Glutamatergic neuron (in vitro differentiated cells): ENCODE measurements at regions not wholly inside any gene's neighbourhood (a gene's known extent, or its start where the extent isn't known, plus 50 kb on each side); places are given as distances from the start of the nearest gene placed in this dataset.

ENCODE experiments used
- DNase-seq: peaks from one replicate; pipeline ENCODE4 v3.0.0; 2022
- H3K27ac Mint-ChIP-seq: one replicate; pipeline ENCODE4 v1.8.0; 2020; ENCODE audit warnings: mild to moderate bottlenecking, mixed read lengths, inconsistent platforms; ENCODE audit not compliant: unreplicated experiment
- H3K27me3 Mint-ChIP-seq: one replicate; pipeline ENCODE4 v1.8.0; 2020; ENCODE audit warnings: mild to moderate bottlenecking, moderate library complexity, mixed read lengths, inconsistent platforms; ENCODE audit not compliant: unreplicated experiment
- H3K36me3 Mint-ChIP-seq: one replicate; pipeline ENCODE4 v1.8.0; 2020; ENCODE audit warnings: mild to moderate bottlenecking, mixed read lengths, inconsistent platforms; ENCODE audit not compliant: unreplicated experiment
- H3K4me1 Mint-ChIP-seq: one replicate; pipeline ENCODE4 v1.8.0; 2020; ENCODE audit warnings: mild to moderate bottlenecking, low read depth, mixed read lengths, inconsistent platforms; ENCODE audit not compliant: unreplicated experiment
- H3K4me3 Mint-ChIP-seq: one replicate; pipeline ENCODE4 v1.8.0; 2020; ENCODE audit warnings: mild to moderate bottlenecking, mixed read lengths, inconsistent platforms; ENCODE audit not compliant: unreplicated experiment
- H3K9me3 Mint-ChIP-seq: one replicate; pipeline ENCODE4 v1.8.0; 2020; ENCODE audit warnings: mild to moderate bottlenecking, moderate library complexity, mixed read lengths, inconsistent platforms; ENCODE audit not compliant: unreplicated experiment
- CTCF ChIP-seq: fragments of 200-600 bp; sonication (generic); IDR thresholded peaks from one replicate; pipeline ENCODE4 v1.5.0; 2021; ENCODE audit not compliant: partially characterized antibody, unreplicated experiment

DNA sequence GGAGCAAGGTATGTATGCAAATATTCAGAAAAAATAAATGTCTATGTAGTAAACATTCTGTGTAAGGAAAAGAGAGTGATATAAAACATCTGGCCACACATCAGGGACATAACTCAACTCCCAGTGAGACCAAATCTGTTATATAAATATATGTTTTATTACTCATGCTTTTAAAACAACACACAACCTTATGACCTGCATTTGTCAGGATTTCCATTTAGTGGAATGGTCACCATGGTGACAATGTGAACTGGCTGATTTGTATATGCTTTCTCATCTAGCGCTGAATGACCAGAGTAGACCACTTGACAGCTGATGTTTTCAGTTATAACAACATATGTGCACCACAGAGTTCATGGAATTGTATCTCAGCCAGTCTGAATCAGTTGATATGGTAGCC is 551.7 kb downstream of the HTR7 start:
- Mint-ChIP-seq H3K27ac (no peak overlapping the region), H3K36me3 (no peaks in the 10 kb centered on the region), H3K4me3 (no peak overlapping the region)

GRCh38 chr10:90308223-90308622 is 549.6 kb downstream of the HTR7 start:
- no peak for TF ChIP-seq CTCF
- no peak overlapping the region for H3K27ac Mint-ChIP-seq
- H3K4me3 Mint-ChIP-seq = no peak overlapping the region

More for the DNA sequence above, 551.7 kb downstream of the HTR7 start:
- Mint-ChIP-seq H3K27me3 (no peaks in the 10 kb centered on the region), H3K9me3 (no peaks in the 10 kb centered on the region), H3K4me1 (peaks cover 14% of the 10 kb centered on the region)
- DNase-seq = no peak
- no peak for TF ChIP-seq CTCF

DNA sequence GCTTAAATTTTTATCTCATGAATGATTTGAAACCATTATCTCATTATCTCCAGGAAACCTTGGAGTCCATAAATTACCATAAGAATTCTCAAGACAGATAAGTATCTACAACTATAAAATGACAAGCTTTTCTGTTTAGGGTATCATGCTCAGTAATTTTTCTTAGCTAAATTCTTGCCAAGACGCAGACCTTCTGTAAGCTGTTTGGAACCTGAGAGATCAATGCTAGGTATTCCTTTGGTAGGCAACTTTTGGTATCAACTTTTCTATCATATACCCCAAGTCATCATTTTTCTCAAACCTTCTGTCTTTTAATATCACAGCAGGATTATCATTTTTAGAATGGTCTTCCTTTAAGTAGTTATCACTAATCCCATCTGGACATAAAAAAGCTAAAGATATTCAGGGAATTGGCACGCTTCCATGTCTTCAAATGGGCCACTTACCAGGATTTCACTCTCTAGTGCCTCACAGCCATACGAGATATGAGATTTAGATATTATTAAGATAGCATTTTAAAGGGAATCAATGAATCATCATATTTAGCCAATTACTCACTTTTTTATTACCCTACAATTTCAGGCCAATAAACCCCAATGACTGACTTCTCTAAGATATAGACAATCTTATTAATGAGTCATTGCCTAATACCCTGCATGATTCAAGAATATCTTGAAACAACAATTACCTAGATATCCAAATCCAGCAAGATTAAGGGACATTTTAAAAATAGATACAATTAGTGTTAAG is 544.1 kb downstream of the HTR7 start:
- no peak for DNase-seq
- H3K27ac Mint-ChIP-seq = no peak overlapping the region
- no peak overlapping the region for H3K4me3 Mint-ChIP-seq
- H3K36me3 Mint-ChIP-seq = no peaks in the 10 kb centered on the region
- H3K27me3 Mint-ChIP-seq = no peaks in the 10 kb centered on the region
- TF ChIP-seq CTCF = no peak
- no peaks in the 10 kb centered on the region for H3K9me3 Mint-ChIP-seq
- peaks cover 3% of the 10 kb centered on the region for H3K4me1 Mint-ChIP-seq

More at GRCh38 chr10:90308223-90308622, 549.6 kb downstream of the HTR7 start:
- H3K36me3 Mint-ChIP-seq = no peaks in the 10 kb centered on the region
- H3K9me3 Mint-ChIP-seq = no peaks in the 10 kb centered on the region
- H3K4me1 Mint-ChIP-seq = peaks cover 7% of the 10 kb centered on the region
- no peaks in the 10 kb centered on the region for H3K27me3 Mint-ChIP-seq
- DNase-seq = no peak

- H3K4me1 Mint-ChIP-seq = peaks cover 10% of the 10 kb centered on the region
- DNase-seq = no peak
- TF ChIP-seq CTCF = no peak
- no peak overlapping the region for H3K27ac Mint-ChIP-seq
- H3K36me3 Mint-ChIP-seq = no peaks in the 10 kb centered on the region
- H3K9me3 Mint-ChIP-seq = no peaks in the 10 kb centered on the region
- H3K27me3 Mint-ChIP-seq = no peaks in the 10 kb centered on the region
- no peak overlapping the region for H3K4me3 Mint-ChIP-seq
Observed at GRCh38 chr10:90314718-90315117, 543.1 kb downstream of the HTR7 start.

DNA sequence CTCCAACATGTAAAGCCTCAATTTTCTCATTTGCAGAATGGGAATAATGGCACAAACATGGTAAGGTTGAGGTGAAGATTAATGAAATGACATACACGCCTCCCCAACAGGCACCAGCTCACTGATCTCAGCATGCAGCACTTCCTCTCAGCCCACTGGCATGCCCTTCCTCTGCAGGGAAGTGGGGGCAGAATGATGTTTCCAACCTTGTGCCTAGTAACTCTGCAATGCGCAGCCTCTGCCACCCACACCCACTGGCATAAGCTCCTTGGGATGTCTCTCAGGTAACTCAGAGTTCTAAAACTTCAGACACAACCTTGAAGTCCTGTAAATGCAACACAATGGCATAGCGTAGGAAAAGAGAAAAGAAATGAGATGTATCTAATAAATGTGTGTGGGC is 540.7 kb downstream of the HTR7 start:
- Mint-ChIP-seq H3K4me1 (peaks cover 16% of the 10 kb centered on the region), H3K4me3 (no peak overlapping the region), H3K27ac (no peak overlapping the region), H3K9me3 (no peaks in the 10 kb centered on the region), H3K36me3 (no peaks in the 10 kb centered on the region), H3K27me3 (no peaks in the 10 kb centered on the region)
- TF ChIP-seq CTCF = no peak
- DNase-seq = no peak
